CD4-positive, alpha-beta T cell treated with Interleukin-15 for 4 hours (primary cell): ENCODE measurements at regions not wholly inside any gene's neighbourhood (a gene's known extent, or its start where the extent isn't known, plus 50 kb on each side); places are given as distances from the start of the nearest gene placed in this dataset.
"Not testable (repeated sequence)": the region's sequence is repeated elsewhere in the genome, so short reads cannot be mapped to it uniquely, and the experiment has no call there.

ENCODE experiments used
- DNase-seq: peaks from one replicate; pipeline ENCODE4 v3.0.0-alpha.2; 2020; ENCODE audit warnings: low spot score

GRCh38 chr2:7681881-7682461, 764.8 kb downstream of the RNF144A start:
- no peak for DNase-seq

- no peak for DNase-seq
These were observed 766.0 kb downstream of the RNF144A start for GRCh38 chr2:7683196-7683595.

- DNase-seq = no peak
These were observed 766.5 kb downstream of the RNF144A start for GRCh38 chr2:7683708-7684107.

GRCh38 chr2:7685342-7686015, 768.3 kb downstream of the RNF144A start:
- DNase-seq = no peak

GRCh38 chr2:7686016-7686385, 768.8 kb downstream of the RNF144A start:
- DNase-seq = no peak

- DNase-seq = no peak
These were observed 774.9 kb downstream of the RNF144A start for GRCh38 chr2:7691961-7692656.

GRCh38 chr2:7692657-7693161, 775.5 kb downstream of the RNF144A start:
- DNase-seq = no peak

- no peak for DNase-seq
These were observed 776.2 kb downstream of the RNF144A start for GRCh38 chr2:7693246-7694075.

- no peak for DNase-seq
These were observed 777.1 kb downstream of the RNF144A start for GRCh38 chr2:7694076-7694985.

- not testable (repeated sequence) for DNase-seq
These were observed 779.3 kb downstream of the RNF144A start for GRCh38 chr2:7696556-7696955.

GRCh38 chr2:7697052-7697451, 779.8 kb downstream of the RNF144A start:
- no peak for DNase-seq

- no peak for DNase-seq
These were observed 784.6 kb downstream of the RNF144A start for GRCh38 chr2:7701791-7702190.

GRCh38 chr2:7703048-7703447, 785.8 kb downstream of the RNF144A start:
- no peak for DNase-seq

- no peak for DNase-seq
These were observed 786.4 kb downstream of the RNF144A start for GRCh38 chr2:7703543-7704144.

GRCh38 chr2:7704296-7704865, 787.2 kb downstream of the RNF144A start:
- DNase-seq = no peak

- DNase-seq = no peak
These were observed 789.6 kb downstream of the RNF144A start for GRCh38 chr2:7706791-7707190.

GRCh38 chr2:7707723-7708122, 790.5 kb downstream of the RNF144A start:
- no peak for DNase-seq

- no peak for DNase-seq
These were observed 792.7 kb downstream of the RNF144A start for GRCh38 chr2:7709907-7710306.

GRCh38 chr2:7711167-7711566, 794.0 kb downstream of the RNF144A start:
- DNase-seq = no peak

- no peak for DNase-seq
These were observed 802.7 kb downstream of the RNF144A start for GRCh38 chr2:7719876-7720275.
